IPS DF 19.7 (cell line): ENCODE measurements at regions not wholly inside any gene's neighbourhood (a gene's known extent, or its start where the extent isn't known, plus 50 kb on each side); places are given as distances from the start of the nearest gene placed in this dataset.
A peak's percentile ranks its signal among the peaks of the same experiment; 100 is the strongest.

Experiments
- DNase-seq: peaks from one replicate; pipeline ENCODE4 v3.0.0-alpha.2; 2013; ENCODE audit warnings: low read depth, low spot score

GRCh38 chr1:36555041-36555440 lies 72.3 kb upstream of the CSF3R start:
- DNase-seq = no peak

- DNase-seq = no peak
Measured at GRCh38 chr1:36554323-36554628, 71.6 kb upstream of the CSF3R start.

GRCh38 chr1:36553591-36554322 lies 71.0 kb upstream of the CSF3R start:
- peak; percentile 40 for DNase-seq

GRCh38 chr1:36542962-36543515 lies 60.3 kb upstream of the CSF3R start:
- no peak for DNase-seq

GRCh38 chr1:36542024-36542961 lies 59.6 kb upstream of the CSF3R start:
- DNase-seq = no peak

- DNase-seq = no peak
Measured at GRCh38 chr1:36540056-36540455, 57.3 kb upstream of the CSF3R start.

- DNase-seq = no peak
Measured at GRCh38 chr1:36539526-36539925, 56.8 kb upstream of the CSF3R start.

- DNase-seq = no peak
Measured at GRCh38 chr1:36537991-36538390, 55.3 kb upstream of the CSF3R start.

- no peak for DNase-seq
Measured at GRCh38 chr1:36537190-36537768, 54.6 kb upstream of the CSF3R start.

- DNase-seq = no peak
Measured at GRCh38 chr1:36536727-36537126, 54.0 kb upstream of the CSF3R start.

GRCh38 chr1:36534711-36535412 lies 52.1 kb upstream of the CSF3R start:
- DNase-seq = no peak

- no peak for DNase-seq
Measured at GRCh38 chr1:36533897-36534296, 51.2 kb upstream of the CSF3R start.

GRCh38 chr1:36532810-36533401 lies 50.2 kb upstream of the CSF3R start:
- DNase-seq = no peak
